Right lobe of liver (tissue), 4 donors: ENCODE measurements at regions not wholly inside any gene's neighbourhood (a gene's known extent, or its start where the extent isn't known, plus 50 kb on each side); places are given as distances from the start of the nearest gene placed in this dataset.

Source experiments
- POLR2A ChIP-seq: fragments of 450-650 bp; IDR thresholded peaks from one replicate; pipeline ENCODE4 v1.6.1; 2017; ENCODE audit warnings: antibody characterized with exemption, mild to moderate bottlenecking
- TF ChIP-seq, protein P1 (sequence below), 4 donors: fragments of 200-600 bp in 3 of 4; fragments of 450-650 bp in 1 of 4; IDR thresholded peaks; one replicate each; pipeline versions ENCODE4 v1.5.1 to v1.8.0; 2016 to 2022; ENCODE audit warnings: antibody characterized with exemption in 4 of 4, mild to moderate bottlenecking in 2 of 4
- donor health status: DM: no; HTN: no; CAD: no.
- donor health status: DM: no; HTN: no; CAD: no.
- donor health status: DM: no; HTN: yes; CAD: no.

- TF ChIP-seq POLR2A = no peak
- TF ChIP-seq, protein P1, sequence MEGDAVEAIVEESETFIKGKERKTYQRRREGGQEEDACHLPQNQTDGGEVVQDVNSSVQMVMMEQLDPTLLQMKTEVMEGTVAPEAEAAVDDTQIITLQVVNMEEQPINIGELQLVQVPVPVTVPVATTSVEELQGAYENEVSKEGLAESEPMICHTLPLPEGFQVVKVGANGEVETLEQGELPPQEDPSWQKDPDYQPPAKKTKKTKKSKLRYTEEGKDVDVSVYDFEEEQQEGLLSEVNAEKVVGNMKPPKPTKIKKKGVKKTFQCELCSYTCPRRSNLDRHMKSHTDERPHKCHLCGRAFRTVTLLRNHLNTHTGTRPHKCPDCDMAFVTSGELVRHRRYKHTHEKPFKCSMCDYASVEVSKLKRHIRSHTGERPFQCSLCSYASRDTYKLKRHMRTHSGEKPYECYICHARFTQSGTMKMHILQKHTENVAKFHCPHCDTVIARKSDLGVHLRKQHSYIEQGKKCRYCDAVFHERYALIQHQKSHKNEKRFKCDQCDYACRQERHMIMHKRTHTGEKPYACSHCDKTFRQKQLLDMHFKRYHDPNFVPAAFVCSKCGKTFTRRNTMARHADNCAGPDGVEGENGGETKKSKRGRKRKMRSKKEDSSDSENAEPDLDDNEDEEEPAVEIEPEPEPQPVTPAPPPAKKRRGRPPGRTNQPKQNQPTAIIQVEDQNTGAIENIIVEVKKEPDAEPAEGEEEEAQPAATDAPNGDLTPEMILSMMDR (IDR thresholded peaks at IDR 0.05) = no peak
These were observed 366.1 kb upstream of the MPDZ start for GRCh38 chr9:13645557-13645956.
